ENCODE measurements at regions not wholly inside any gene's neighbourhood (a gene's known extent, or its start where the extent isn't known, plus 50 kb on each side); places are given as distances from the start of the nearest gene placed in this dataset.

DNA sequence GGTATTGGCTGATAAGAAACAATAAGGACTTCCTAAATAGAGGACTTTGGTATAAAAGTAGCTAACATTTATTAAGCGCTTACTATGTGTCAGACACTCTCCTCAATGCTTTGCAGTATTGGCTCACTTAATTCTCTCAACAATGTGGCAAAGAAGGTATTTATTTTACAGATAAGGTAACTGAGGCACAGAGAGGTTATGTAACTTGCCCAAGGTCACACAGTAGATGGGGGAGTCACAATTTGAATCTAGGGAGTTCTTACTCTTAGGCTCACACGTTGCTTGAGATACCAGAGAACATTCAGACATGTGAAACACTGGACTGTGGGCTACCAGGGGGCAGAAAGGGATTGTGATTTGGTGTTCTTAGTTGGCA is 60.8 kb upstream of the GPR158 start:
- no peak for DNase-seq

DNA sequence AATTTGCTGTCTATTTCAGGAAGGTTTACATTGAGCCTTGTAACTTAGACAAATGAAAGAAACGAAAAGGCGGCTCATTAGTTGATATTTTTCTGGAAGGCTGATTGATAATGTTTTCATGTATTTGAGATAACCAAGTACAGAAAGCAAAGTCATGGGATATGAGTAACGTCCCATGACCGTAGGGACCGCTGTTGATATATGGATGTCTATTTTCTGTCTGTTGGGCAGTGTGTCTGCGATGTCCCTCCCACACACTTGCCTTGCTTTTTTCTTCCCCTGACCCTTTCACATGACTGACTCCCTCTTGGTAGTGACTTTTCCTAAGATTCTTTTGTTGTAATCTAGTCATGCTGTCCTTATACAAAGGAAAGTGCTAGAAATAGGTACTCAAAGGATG is 57.0 kb upstream of the GPR158 start:
- DNase-seq: no peak

DNA sequence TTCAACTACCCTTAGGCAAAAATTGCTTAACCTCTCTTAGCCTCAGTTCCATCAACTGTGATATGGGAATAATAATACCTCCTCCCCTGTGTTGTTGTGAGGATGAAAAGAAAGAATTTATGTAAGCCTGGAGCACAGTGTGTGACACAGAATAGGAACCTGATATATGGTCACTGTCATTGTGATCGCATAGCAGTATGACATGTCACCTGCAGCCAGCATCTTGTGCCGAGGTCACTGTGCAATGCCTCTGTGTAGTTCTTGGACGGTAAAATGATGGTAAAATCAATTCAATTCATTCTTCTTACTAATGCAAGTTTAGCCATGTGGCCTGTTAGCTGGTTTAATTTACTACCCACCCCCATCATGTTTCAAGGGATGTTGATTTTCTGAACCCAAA is 54.6 kb upstream of the GPR158 start:
- no peak for DNase-seq

Data from T-helper 1 cell (primary cell).